Upper lobe of left lung (tissue), 4 donors: ENCODE measurements at regions not wholly inside any gene's neighbourhood (a gene's known extent, or its start where the extent isn't known, plus 50 kb on each side); places are given as distances from the start of the nearest gene placed in this dataset.

Experiments used
- POLR2A ChIP-seq, 4 donors: fragments of 450-650 bp; IDR thresholded peaks; one replicate each; pipeline ENCODE4 v1.5.1; 2016 to 2017; ENCODE audit warnings: antibody characterized with exemption in 4 of 4, mild to moderate bottlenecking in 2 of 4
- POLR2AphosphoS5 ChIP-seq, 2 donors: sonication (generic); formaldehyde crosslinking; IDR thresholded peaks; one replicate each; pipeline ENCODE4 v1.5.1; 2017; ENCODE audit warnings: antibody characterized with exemption in 2 of 2
- TF ChIP-seq, protein P1 (sequence below), 6 experiments: fragments of 450-650 bp in 4 of 6; fragments of 200-600 bp in 2 of 6; sonication (generic) in 2 of 6; IDR thresholded peaks; one replicate each; pipeline ENCODE4 v1.5.1; 2016 to 2019; ENCODE audit warnings: antibody characterized with exemption in 6 of 6

DNA sequence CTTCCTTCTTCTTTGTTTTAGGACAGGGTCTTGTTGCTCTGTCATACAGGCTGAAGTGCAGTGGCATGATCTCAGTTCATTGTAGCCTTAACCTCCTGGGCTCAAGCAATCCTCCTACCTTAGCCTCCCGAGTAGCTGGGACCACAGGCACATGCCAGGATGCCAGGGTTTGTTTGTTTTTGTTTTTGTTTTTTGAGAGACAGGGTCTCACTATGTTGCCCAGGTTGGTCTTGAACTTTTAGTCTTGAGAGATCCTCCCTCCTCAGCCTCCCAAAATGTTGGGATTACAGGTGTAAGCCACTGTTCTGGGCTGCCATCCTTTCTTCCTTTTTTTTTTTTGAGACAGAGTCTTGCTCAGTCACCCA lies 56.5 kb upstream of the SLC45A1 start:
- no peak for TF ChIP-seq POLR2AphosphoS5 (IDR thresholded peaks at IDR 0.05)
- no peak for TF ChIP-seq POLR2A (IDR thresholded peaks at IDR 0.05)
- TF ChIP-seq, protein P1, sequence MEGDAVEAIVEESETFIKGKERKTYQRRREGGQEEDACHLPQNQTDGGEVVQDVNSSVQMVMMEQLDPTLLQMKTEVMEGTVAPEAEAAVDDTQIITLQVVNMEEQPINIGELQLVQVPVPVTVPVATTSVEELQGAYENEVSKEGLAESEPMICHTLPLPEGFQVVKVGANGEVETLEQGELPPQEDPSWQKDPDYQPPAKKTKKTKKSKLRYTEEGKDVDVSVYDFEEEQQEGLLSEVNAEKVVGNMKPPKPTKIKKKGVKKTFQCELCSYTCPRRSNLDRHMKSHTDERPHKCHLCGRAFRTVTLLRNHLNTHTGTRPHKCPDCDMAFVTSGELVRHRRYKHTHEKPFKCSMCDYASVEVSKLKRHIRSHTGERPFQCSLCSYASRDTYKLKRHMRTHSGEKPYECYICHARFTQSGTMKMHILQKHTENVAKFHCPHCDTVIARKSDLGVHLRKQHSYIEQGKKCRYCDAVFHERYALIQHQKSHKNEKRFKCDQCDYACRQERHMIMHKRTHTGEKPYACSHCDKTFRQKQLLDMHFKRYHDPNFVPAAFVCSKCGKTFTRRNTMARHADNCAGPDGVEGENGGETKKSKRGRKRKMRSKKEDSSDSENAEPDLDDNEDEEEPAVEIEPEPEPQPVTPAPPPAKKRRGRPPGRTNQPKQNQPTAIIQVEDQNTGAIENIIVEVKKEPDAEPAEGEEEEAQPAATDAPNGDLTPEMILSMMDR (IDR thresholded peaks at IDR 0.05), result no peak
